Activated CD8-positive, alpha-beta memory T cell treated with anti-CD3 and anti-CD28 coated beads, Interleukin-2, amount 50 U/mL, for 1 hour (primary cell): ENCODE measurements at regions not wholly inside any gene's neighbourhood (a gene's known extent, or its start where the extent isn't known, plus 50 kb on each side); places are given as distances from the start of the nearest gene placed in this dataset.

Experiments
- DNase-seq: peaks from one replicate; pipeline ENCODE4 v3.0.0-alpha.2; 2020; ENCODE audit errors: extremely low read depth

- no peak for DNase-seq
Measured at GRCh38 chr7:25279705-25280104, 51.4 kb upstream of the NPVF start.

- DNase-seq = no peak
Measured at GRCh38 chr7:25280181-25280580, 51.9 kb upstream of the NPVF start.

GRCh38 chr7:25282194-25282593 lies 53.9 kb upstream of the NPVF start:
- no peak for DNase-seq

GRCh38 chr7:25286756-25287155 lies 58.5 kb upstream of the NPVF start:
- no peak for DNase-seq

GRCh38 chr7:25287291-25287690 lies 59.0 kb upstream of the NPVF start:
- no peak for DNase-seq

GRCh38 chr7:25288556-25289307 lies 60.4 kb upstream of the NPVF start:
- DNase-seq = no peak

- no peak for DNase-seq
Measured at GRCh38 chr7:25289518-25289917, 61.2 kb upstream of the NPVF start.

GRCh38 chr7:25294624-25295023 lies 66.3 kb upstream of the NPVF start:
- DNase-seq = no peak

GRCh38 chr7:25295387-25295786 lies 67.1 kb upstream of the NPVF start:
- no peak for DNase-seq

- no peak for DNase-seq
Measured at GRCh38 chr7:25296086-25296485, 67.8 kb upstream of the NPVF start.

GRCh38 chr7:25297278-25297677 lies 69.0 kb upstream of the NPVF start:
- DNase-seq = no peak

GRCh38 chr7:25303281-25304181 lies 75.2 kb upstream of the NPVF start:
- DNase-seq = no peak

- no peak for DNase-seq
Measured at GRCh38 chr7:25304691-25305090, 76.4 kb upstream of the NPVF start.

- no peak for DNase-seq
Measured at GRCh38 chr7:25305831-25306230, 77.5 kb upstream of the NPVF start.

GRCh38 chr7:25307624-25308023 lies 79.3 kb upstream of the NPVF start:
- no peak for DNase-seq

GRCh38 chr7:25308246-25308645 lies 80.0 kb upstream of the NPVF start:
- DNase-seq = no peak

- no peak for DNase-seq
Measured at GRCh38 chr7:25308906-25309705, 80.8 kb upstream of the NPVF start.

GRCh38 chr7:25310896-25311295 lies 82.6 kb upstream of the NPVF start:
- DNase-seq = no peak

- no peak for DNase-seq
Measured at GRCh38 chr7:25311346-25311745, 83.1 kb upstream of the NPVF start.

- DNase-seq = no peak
Measured at GRCh38 chr7:25312968-25313367, 84.7 kb upstream of the NPVF start.

- DNase-seq = no peak
Measured at GRCh38 chr7:25313526-25313925, 85.2 kb upstream of the NPVF start.

- DNase-seq = no peak
Measured at GRCh38 chr7:25314094-25314730, 85.9 kb upstream of the NPVF start.
